CD4-positive, CD25-positive, alpha-beta regulatory T cell (primary cell): ENCODE measurements at regions not wholly inside any gene's neighbourhood (a gene's known extent, or its start where the extent isn't known, plus 50 kb on each side); places are given as distances from the start of the nearest gene placed in this dataset.
A peak's percentile ranks its signal among the peaks of the same experiment; 100 is the strongest.

Experiments used
- ATAC-seq, 2 donors: fragments of 150-1000 bp; cut with Tn5 transposase; one replicate each; pipeline ENCODE4 v1.10.0; 2021; ENCODE audit warnings: low read depth in 2 of 2, moderate number of reproducible peaks in 2 of 2, moderate library complexity in 1 of 2
- DNase-seq, 3 donors: peaks; one replicate each; pipeline versions ENCODE4 v3.0.0 to v3.0.0-alpha.2; 2012 to 2022; ENCODE audit warnings: mixed read lengths in 1 of 3
- H3K27ac ChIP-seq: one replicate; pipeline ENCODE4 v1.7.0; 2013; ENCODE audit warnings: mild to moderate bottlenecking, low read length; ENCODE audit not compliant: insufficient read depth, poor library complexity, severe bottlenecking
- H3K27me3 ChIP-seq: one replicate; pipeline ENCODE4 v1.7.0; 2013; ENCODE audit warnings: low read length; ENCODE audit not compliant: control insufficient read depth, insufficient read depth
- H3K36me3 ChIP-seq: one replicate; pipeline ENCODE4 v1.7.0; 2013; ENCODE audit warnings: mild to moderate bottlenecking, low read length, moderate library complexity; ENCODE audit not compliant: control insufficient read depth, insufficient read depth
- H3K4me1 ChIP-seq: 2 replicates; pipeline ENCODE4 v1.7.0; 2013; ENCODE audit warnings: mild to moderate bottlenecking, low read length; ENCODE audit not compliant: insufficient read depth, control insufficient read depth, poor library complexity, severe bottlenecking
- H3K4me3 ChIP-seq: one replicate; pipeline ENCODE4 v1.7.0; 2013; ENCODE audit warnings: low read depth, mild to moderate bottlenecking, low read length, moderate library complexity
- H3K9me3 ChIP-seq, 2 experiments: 1 replicate in 1 of 2; 2 replicates in 1 of 2; pipeline ENCODE4 v1.7.0; 2013; ENCODE audit warnings: low read length in 2 of 2, mild to moderate bottlenecking in 1 of 2, moderate library complexity in 1 of 2; ENCODE audit not compliant: control insufficient read depth in 2 of 2
- H3K27ac Mint-ChIP-seq, 3 donors: one replicate each; pipeline ENCODE4 v1.8.0; 2020 to 2022; ENCODE audit warnings: mild to moderate bottlenecking in 3 of 3, mixed read lengths in 3 of 3, moderate library complexity in 2 of 3
- H3K27me3 Mint-ChIP-seq: one replicate; pipeline ENCODE4 v1.8.0; 2022; ENCODE audit warnings: mild to moderate bottlenecking, mixed read lengths
- H3K36me3 Mint-ChIP-seq: one replicate; pipeline ENCODE4 v1.8.0; 2020; ENCODE audit warnings: mixed read lengths
- H3K4me1 Mint-ChIP-seq, 4 donors: one replicate each; pipeline ENCODE4 v1.8.0; 2020 to 2022; ENCODE audit warnings: mixed read lengths in 4 of 4, mild to moderate bottlenecking in 1 of 4
- H3K4me3 Mint-ChIP-seq, 4 donors: one replicate each; pipeline ENCODE4 v1.8.0; 2020 to 2022; ENCODE audit warnings: mild to moderate bottlenecking in 4 of 4, mixed read lengths in 4 of 4, moderate library complexity in 3 of 4
- H3K9me3 Mint-ChIP-seq, 7 donors: one replicate each; pipeline ENCODE4 v1.8.0; 2020 to 2022; ENCODE audit warnings: mixed read lengths in 7 of 7, mild to moderate bottlenecking in 3 of 7, moderate library complexity in 2 of 7

DNA sequence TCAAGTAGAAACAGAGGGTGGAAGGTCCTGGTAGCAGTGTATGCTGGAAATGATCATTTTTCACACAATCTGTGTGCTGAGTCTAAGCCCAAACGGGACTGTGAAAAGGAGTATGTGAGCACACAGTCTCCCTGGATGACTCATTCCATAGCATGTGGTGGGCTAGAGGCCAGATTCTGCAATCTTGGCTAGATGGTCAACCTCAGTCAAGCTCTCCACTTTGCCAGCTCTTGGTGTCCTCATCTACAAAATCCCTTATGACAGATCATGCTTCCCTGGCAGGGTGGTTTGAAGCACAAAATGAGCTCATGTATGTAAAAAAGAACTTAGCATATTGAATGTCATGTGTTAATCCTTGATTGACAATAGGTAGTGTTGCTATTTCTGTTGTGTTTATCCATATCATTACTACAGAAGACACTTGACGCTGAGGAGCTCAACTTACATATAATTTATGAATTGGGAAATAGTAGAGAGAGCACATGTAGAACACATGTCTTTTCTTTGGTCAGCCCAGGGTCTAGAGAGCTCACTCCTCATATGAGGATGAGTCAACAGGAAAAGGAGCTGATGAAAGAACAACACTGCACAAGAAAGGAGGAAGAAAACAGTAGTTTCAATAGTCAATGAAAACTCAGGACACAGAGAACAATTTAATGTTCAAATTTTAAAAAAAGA is 517.5 kb downstream of the BCL11B start:
- ATAC-seq (no peak), DNase-seq (no peak)
- H3K36me3 ChIP-seq: no peaks in the 10 kb centered on the region
- no peak overlapping the region for H3K27ac Mint-ChIP-seq
- H3K27me3 Mint-ChIP-seq: peaks cover 22% of the 10 kb centered on the region
- H3K4me1 ChIP-seq: no peaks in the 10 kb centered on the region
- H3K4me3 Mint-ChIP-seq: no peak overlapping the region
- no peaks in the 10 kb centered on the region for H3K4me1 Mint-ChIP-seq
- H3K27ac ChIP-seq: no peak overlapping the region
- no peak overlapping the region for H3K4me3 ChIP-seq
- H3K27me3 ChIP-seq: no peaks in the 10 kb centered on the region
- H3K9me3 ChIP-seq: peaks cover 5 to 8% of the 10 kb centered on the region in 2 experiments
- peaks cover 0 to 13% (median 8%) of the 10 kb centered on the region in 7 donors for H3K9me3 Mint-ChIP-seq
- peaks cover 8% of the 10 kb centered on the region for H3K36me3 Mint-ChIP-seq

DNA sequence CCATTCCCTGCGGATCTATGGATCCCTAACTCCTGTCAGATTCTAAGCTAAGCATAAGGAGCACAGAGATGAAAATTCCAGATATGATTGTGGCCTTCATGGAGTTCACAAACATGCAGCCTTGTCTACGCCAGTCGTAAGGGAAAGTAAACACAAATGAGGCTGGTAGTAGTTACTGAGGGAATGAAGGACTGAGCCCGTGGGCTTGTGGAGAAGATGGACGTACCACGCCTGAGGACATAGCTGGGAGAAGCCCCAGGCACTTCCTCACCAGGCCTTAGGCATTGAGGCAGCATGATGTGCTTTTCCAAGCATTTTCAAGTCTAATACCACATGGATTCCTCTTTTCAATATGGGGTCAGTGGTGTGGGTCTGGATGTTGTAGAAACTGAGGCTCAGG is 515.2 kb downstream of the BCL11B start:
- peaks cover 5 to 8% of the 10 kb centered on the region in 2 experiments for H3K9me3 ChIP-seq
- H3K4me1 Mint-ChIP-seq: peaks cover 0 to 4% (median 0%) of the 10 kb centered on the region in 4 donors
- peaks cover 4% of the 10 kb centered on the region for H3K27me3 ChIP-seq
- no peak overlapping the region for H3K4me3 ChIP-seq
- H3K36me3 ChIP-seq: no peaks in the 10 kb centered on the region
- no peak overlapping the region for H3K27ac Mint-ChIP-seq
- H3K4me1 ChIP-seq: no peaks in the 10 kb centered on the region
- H3K4me3 Mint-ChIP-seq: no peak overlapping the region
- no peak for DNase-seq
- H3K27me3 Mint-ChIP-seq: peaks cover 19% of the 10 kb centered on the region
- no peak overlapping the region for H3K27ac ChIP-seq
- ATAC-seq: no peak
- peaks cover 8% of the 10 kb centered on the region for H3K36me3 Mint-ChIP-seq
- peaks cover 2 to 13% (median 10%) of the 10 kb centered on the region in 7 donors for H3K9me3 Mint-ChIP-seq

DNA sequence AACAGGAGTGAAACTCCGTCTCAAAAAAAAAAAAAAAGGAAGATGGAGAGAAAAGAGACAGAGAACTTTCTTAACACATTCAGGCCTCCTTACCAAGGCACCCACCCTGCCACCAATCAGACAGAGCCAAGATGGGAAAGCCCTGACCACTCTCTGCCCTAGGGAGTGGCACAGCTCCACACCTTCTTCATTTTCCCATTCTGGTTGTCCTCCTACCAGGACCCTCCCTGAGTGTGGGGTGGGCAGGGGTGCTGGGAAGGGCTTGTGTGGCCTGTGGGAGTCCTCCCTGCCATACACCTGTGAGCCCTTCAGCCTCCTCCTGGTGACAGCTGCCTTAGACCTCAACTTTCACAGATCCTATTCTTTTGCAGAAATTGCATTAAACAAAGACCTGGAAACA is 513.6 kb downstream of the BCL11B start:
- Histone ChIP-seq H3K36me3 (no peaks in the 10 kb centered on the region), H3K27me3 (peaks cover 8% of the 10 kb centered on the region), H3K4me3 (no peak overlapping the region), H3K27ac (no peak overlapping the region), H3K9me3 (peaks cover 14 to 17% of the 10 kb centered on the region in 2 experiments), H3K4me1 (no peaks in the 10 kb centered on the region)
- peaks cover 0 to 4% (median 0%) of the 10 kb centered on the region in 4 donors for H3K4me1 Mint-ChIP-seq
- peaks cover 8% of the 10 kb centered on the region for H3K36me3 Mint-ChIP-seq
- H3K9me3 Mint-ChIP-seq: peaks cover 0 to 23% (median 15%) of the 10 kb centered on the region in 7 donors
- peaks cover 23% of the 10 kb centered on the region for H3K27me3 Mint-ChIP-seq
- no peak overlapping the region for H3K4me3 Mint-ChIP-seq
- H3K27ac Mint-ChIP-seq: no peak overlapping the region
- ATAC-seq (no peak), DNase-seq (no peak)

DNA sequence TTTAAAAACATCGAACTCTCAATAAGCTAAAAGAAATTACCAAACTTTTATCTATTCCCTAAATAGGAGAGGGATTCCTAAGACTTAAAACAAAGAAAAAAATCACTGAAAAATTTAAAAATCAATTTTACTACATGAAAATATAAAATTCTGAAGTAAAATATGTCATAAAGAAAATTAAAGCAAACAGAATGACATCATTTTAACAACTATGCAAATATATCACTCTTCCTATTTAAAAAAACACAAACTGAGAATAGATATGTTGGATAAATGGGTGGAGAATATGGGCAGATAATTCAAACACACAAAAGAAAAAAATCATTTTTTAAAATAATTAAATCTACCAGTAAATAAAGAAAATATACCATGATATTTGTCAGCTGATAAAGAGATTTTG is 510.0 kb downstream of the BCL11B start:
- Mint-ChIP-seq H3K27me3 (peaks cover 24% of the 10 kb centered on the region), H3K4me1 (peaks cover 0 to 4% (median 0%) of the 10 kb centered on the region in 4 donors), H3K27ac (no peak overlapping the region), H3K4me3 (no peak overlapping the region), H3K36me3 (peaks cover 3% of the 10 kb centered on the region), H3K9me3 (peaks cover 0 to 22% (median 9%) of the 10 kb centered on the region in 7 donors)
- no peaks in the 10 kb centered on the region for H3K36me3 ChIP-seq
- no peak overlapping the region for H3K4me3 ChIP-seq
- no peaks in the 10 kb centered on the region for H3K4me1 ChIP-seq
- peaks cover 15 to 19% of the 10 kb centered on the region in 2 experiments for H3K9me3 ChIP-seq
- no peak overlapping the region for H3K27ac ChIP-seq
- H3K27me3 ChIP-seq: peaks cover 8% of the 10 kb centered on the region
- ATAC-seq: no peak
- no peak for DNase-seq

DNA sequence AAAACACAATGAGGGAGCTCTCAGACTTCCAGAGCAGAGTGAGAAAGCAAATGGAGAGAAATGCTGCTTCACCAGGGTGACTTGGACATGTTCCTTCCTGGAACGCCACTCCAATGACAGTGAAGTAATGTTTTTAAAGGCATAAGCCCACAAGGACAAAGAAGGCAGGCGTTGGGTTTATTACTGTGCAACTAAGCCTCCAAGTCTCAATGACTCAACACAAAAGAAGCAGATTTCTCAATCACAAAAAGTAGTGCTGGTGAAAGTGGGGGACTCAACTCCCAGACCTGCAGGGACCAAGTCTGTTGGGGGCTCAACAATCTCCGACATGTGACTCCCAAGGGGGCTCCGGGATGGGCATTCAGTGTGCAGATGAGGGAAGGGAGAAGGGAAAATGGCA is 505.2 kb downstream of the BCL11B start:
- peaks cover 35% of the 10 kb centered on the region for H3K27me3 Mint-ChIP-seq

DNA sequence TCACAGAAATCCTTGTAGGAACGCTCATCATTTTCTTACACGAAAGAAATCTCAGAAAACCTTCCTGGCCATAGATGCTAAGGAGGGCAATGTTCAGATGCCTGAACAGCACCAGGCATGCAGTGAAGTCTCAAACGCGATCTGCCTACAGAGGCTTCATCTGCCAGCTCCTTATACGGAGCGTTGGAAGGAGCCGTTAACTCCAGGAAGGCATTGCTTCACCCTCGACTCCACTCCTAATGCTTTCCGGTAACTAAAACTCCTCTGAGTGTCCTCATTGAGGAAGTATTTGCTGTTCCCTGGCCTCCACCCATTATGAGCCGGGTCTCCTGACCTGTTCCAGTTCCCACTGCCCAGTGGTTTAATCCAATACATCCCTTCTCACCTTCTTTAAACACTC is 502.7 kb downstream of the BCL11B start:
- peak overlapping the region in 1 of 3 donors; percentile 35 for H3K27ac Mint-ChIP-seq
- peaks cover 5% of the 10 kb centered on the region for H3K27me3 ChIP-seq
- no peak overlapping the region for H3K4me3 ChIP-seq
- peaks cover 29% of the 10 kb centered on the region for H3K27me3 Mint-ChIP-seq
- peaks cover 0 to 3% of the 10 kb centered on the region in 2 experiments for H3K9me3 ChIP-seq
- no peak overlapping the region for H3K4me3 Mint-ChIP-seq
- no peak overlapping the region for H3K27ac ChIP-seq
- no peaks in the 10 kb centered on the region for H3K36me3 ChIP-seq
- ATAC-seq: no peak
- peaks cover 3% of the 10 kb centered on the region for H3K36me3 Mint-ChIP-seq
- no peak for DNase-seq
- peaks cover 0 to 11% (median 2%) of the 10 kb centered on the region in 7 donors for H3K9me3 Mint-ChIP-seq
- H3K4me1 ChIP-seq: no peaks in the 10 kb centered on the region
- H3K4me1 Mint-ChIP-seq: no peaks in the 10 kb centered on the region

More for the DNA sequence above, 505.2 kb downstream of the BCL11B start:
- no peaks in the 10 kb centered on the region for H3K4me1 ChIP-seq
- no peak overlapping the region for H3K27ac ChIP-seq
- H3K9me3 ChIP-seq: peaks cover 15 to 19% of the 10 kb centered on the region in 2 experiments
- no peak overlapping the region for H3K27ac Mint-ChIP-seq
- no peaks in the 10 kb centered on the region for H3K4me1 Mint-ChIP-seq
- no peak overlapping the region for H3K4me3 ChIP-seq
- no peak overlapping the region for H3K4me3 Mint-ChIP-seq
- H3K36me3 ChIP-seq: no peaks in the 10 kb centered on the region
- H3K9me3 Mint-ChIP-seq: peaks cover 0 to 22% (median 7%) of the 10 kb centered on the region in 7 donors
- no peak for ATAC-seq
- peaks cover 6% of the 10 kb centered on the region for H3K27me3 ChIP-seq
- no peak for DNase-seq
- peaks cover 3% of the 10 kb centered on the region for H3K36me3 Mint-ChIP-seq

DNA sequence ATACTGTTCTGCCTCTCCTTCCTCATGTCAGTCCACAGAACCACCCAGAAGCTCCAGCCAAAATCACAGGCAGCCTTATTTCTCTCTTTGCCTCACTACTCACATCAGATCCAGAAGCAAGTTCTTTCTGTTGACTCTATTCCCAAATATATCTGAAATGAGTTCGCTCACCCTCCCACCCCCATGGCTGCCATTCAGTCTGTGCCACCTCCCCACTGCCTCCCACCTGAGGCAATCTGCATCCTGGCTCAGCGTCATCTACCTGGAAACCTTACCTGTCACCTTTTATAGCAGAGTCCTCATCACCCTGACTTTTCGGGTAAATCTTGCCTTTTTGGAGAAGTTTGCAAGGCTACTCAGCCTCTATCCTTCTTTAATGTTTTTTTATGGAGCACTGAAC is 501.8 kb downstream of the BCL11B start:
- H3K27ac ChIP-seq: no peak overlapping the region
- H3K27ac Mint-ChIP-seq: no peak overlapping the region
- no peaks in the 10 kb centered on the region for H3K4me1 ChIP-seq
- H3K36me3 Mint-ChIP-seq: no peaks in the 10 kb centered on the region
- no peak overlapping the region for H3K4me3 Mint-ChIP-seq
- H3K27me3 ChIP-seq: peaks cover 5% of the 10 kb centered on the region
- no peaks in the 10 kb centered on the region for H3K36me3 ChIP-seq
- H3K9me3 Mint-ChIP-seq: peaks cover 0 to 8% (median 0%) of the 10 kb centered on the region in 7 donors
- no peak for DNase-seq
- no peaks in the 10 kb centered on the region for H3K9me3 ChIP-seq
- H3K27me3 Mint-ChIP-seq: peaks cover 29% of the 10 kb centered on the region
- H3K4me3 ChIP-seq: no peak overlapping the region
- ATAC-seq: no peak
- H3K4me1 Mint-ChIP-seq: no peaks in the 10 kb centered on the region

DNA sequence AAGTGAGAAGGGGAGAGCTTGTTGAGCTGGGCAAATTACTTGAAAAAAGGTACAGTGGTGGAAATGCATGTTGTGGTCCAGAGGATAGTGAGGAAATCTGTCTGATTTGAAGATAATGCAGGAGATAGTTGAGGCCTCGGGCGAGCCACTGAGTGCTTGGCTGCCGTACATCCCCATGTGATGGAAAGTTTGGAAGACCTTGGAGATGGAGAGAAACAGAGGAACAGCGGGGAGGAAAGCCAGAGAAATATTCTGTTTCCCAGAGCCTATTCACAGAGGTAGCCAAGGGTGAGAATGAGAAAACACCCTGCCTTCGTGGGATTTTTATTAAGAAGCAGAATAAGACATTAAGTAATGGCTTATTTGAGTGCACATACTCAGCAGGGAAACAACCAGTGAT is 498.2 kb downstream of the BCL11B start:
- H3K9me3 Mint-ChIP-seq: peaks cover 0 to 2% (median 0%) of the 10 kb centered on the region in 7 donors
- Histone ChIP-seq H3K4me3 (no peak overlapping the region), H3K4me1 (no peaks in the 10 kb centered on the region), H3K36me3 (no peaks in the 10 kb centered on the region), H3K9me3 (no peaks in the 10 kb centered on the region), H3K27ac (no peak overlapping the region), H3K27me3 (peaks cover 5% of the 10 kb centered on the region)
- DNase-seq (no peak), ATAC-seq (no peak)
- no peak overlapping the region for H3K4me3 Mint-ChIP-seq
- peak overlapping the region in 1 of 3 donors; percentile 5 for H3K27ac Mint-ChIP-seq
- H3K36me3 Mint-ChIP-seq: no peaks in the 10 kb centered on the region
- H3K27me3 Mint-ChIP-seq: peaks cover 17% of the 10 kb centered on the region
- no peaks in the 10 kb centered on the region for H3K4me1 Mint-ChIP-seq
